Ammon's horn (tissue), 1 donor: ENCODE measurements at regions not wholly inside any gene's neighbourhood (a gene's known extent, or its start where the extent isn't known, plus 50 kb on each side); places are given as distances from the start of the nearest gene placed in this dataset.
"Not testable (repeated sequence)": the region's sequence is repeated elsewhere in the genome, so short reads cannot be mapped to it uniquely, and the experiment has no call there.

Experiments used
- DNase-seq: peaks from one replicate; pipeline ENCODE4 v3.0.0-alpha.2; 2016; ENCODE audit warnings: low spot score

GRCh38 chr13:37997641-37998040, 128.1 kb upstream of the TRPC4 start:
- no peak for DNase-seq

- peak; percentile 31 for DNase-seq
These were observed 125.5 kb upstream of the TRPC4 start for GRCh38 chr13:37995092-37995491.

GRCh38 chr13:37986811-37987210, 117.2 kb upstream of the TRPC4 start:
- no peak for DNase-seq

- no peak for DNase-seq
These were observed 115.7 kb upstream of the TRPC4 start for GRCh38 chr13:37985281-37985680.

- DNase-seq = no peak
These were observed 114.8 kb upstream of the TRPC4 start for GRCh38 chr13:37984357-37984756.

- no peak for DNase-seq
These were observed 112.4 kb upstream of the TRPC4 start for GRCh38 chr13:37981932-37982331.

- no peak for DNase-seq
These were observed 109.1 kb upstream of the TRPC4 start for GRCh38 chr13:37978680-37979079.

GRCh38 chr13:37968555-37968954, 99.0 kb upstream of the TRPC4 start:
- DNase-seq = no peak

GRCh38 chr13:37966266-37966665, 96.7 kb upstream of the TRPC4 start:
- no peak for DNase-seq

- no peak for DNase-seq
These were observed 90.9 kb upstream of the TRPC4 start for GRCh38 chr13:37960427-37960826.

GRCh38 chr13:37959284-37959683, 89.7 kb upstream of the TRPC4 start:
- DNase-seq = no peak

- DNase-seq = no peak
These were observed 87.0 kb upstream of the TRPC4 start for GRCh38 chr13:37956536-37956935.

- not testable (repeated sequence) for DNase-seq
These were observed 85.0 kb upstream of the TRPC4 start for GRCh38 chr13:37954597-37954996.

GRCh38 chr13:37954191-37954590, 84.6 kb upstream of the TRPC4 start:
- DNase-seq = no peak

- no peak for DNase-seq
These were observed 84.1 kb upstream of the TRPC4 start for GRCh38 chr13:37953696-37954095.

- no peak for DNase-seq
These were observed 80.4 kb upstream of the TRPC4 start for GRCh38 chr13:37950016-37950415.

GRCh38 chr13:37947419-37948140, 78.0 kb upstream of the TRPC4 start:
- DNase-seq = no peak

- DNase-seq = no peak
These were observed 76.3 kb upstream of the TRPC4 start for GRCh38 chr13:37945651-37946575.

GRCh38 chr13:37944869-37945442, 75.4 kb upstream of the TRPC4 start:
- no peak for DNase-seq

GRCh38 chr13:37944081-37944868, 74.7 kb upstream of the TRPC4 start:
- no peak for DNase-seq

- no peak for DNase-seq
These were observed 73.4 kb upstream of the TRPC4 start for GRCh38 chr13:37942929-37943328.
